ENCODE measurements at regions not wholly inside any gene's neighbourhood (a gene's known extent, or its start where the extent isn't known, plus 50 kb on each side); places are given as distances from the start of the nearest gene placed in this dataset.

GRCh38 chr1:208807446-208808127, 563.4 kb upstream of the PLXNA2 start:
- no peak for DNase-seq

GRCh38 chr1:208808301-208808700, 564.1 kb upstream of the PLXNA2 start:
- DNase-seq, result no peak

- DNase-seq, result no peak
Observed at GRCh38 chr1:208809876-208810275, 565.7 kb upstream of the PLXNA2 start.

GRCh38 chr1:208818770-208819445, 574.7 kb upstream of the PLXNA2 start:
- no peak for DNase-seq

GRCh38 chr1:208820580-208821212, 576.5 kb upstream of the PLXNA2 start:
- DNase-seq, result no peak

- no peak for DNase-seq
Observed at GRCh38 chr1:208821939-208822338, 577.8 kb upstream of the PLXNA2 start.

- no peak for DNase-seq
Observed at GRCh38 chr1:208825300-208825699, 581.1 kb upstream of the PLXNA2 start.

GRCh38 chr1:208829595-208829994, 585.4 kb upstream of the PLXNA2 start:
- DNase-seq, result no peak

- no peak for DNase-seq
Observed at GRCh38 chr1:208834381-208835096, 590.4 kb upstream of the PLXNA2 start.

- DNase-seq, result no peak
Observed at GRCh38 chr1:208835097-208835463, 590.9 kb upstream of the PLXNA2 start.

- DNase-seq, result no peak
Observed at GRCh38 chr1:208835781-208836180, 591.6 kb upstream of the PLXNA2 start.

- no peak for DNase-seq
Observed at GRCh38 chr1:208837242-208837641, 593.1 kb upstream of the PLXNA2 start.

- no peak for DNase-seq
Observed at GRCh38 chr1:208841436-208841835, 597.3 kb upstream of the PLXNA2 start.

GRCh38 chr1:208842451-208842850, 598.3 kb upstream of the PLXNA2 start:
- DNase-seq, result no peak

- no peak for DNase-seq
Observed at GRCh38 chr1:208844158-208844557, 600.0 kb upstream of the PLXNA2 start.

- no peak for DNase-seq
Observed at GRCh38 chr1:208848854-208849253, 604.7 kb upstream of the PLXNA2 start.

- no peak for DNase-seq
Observed at GRCh38 chr1:208850442-208850841, 606.3 kb upstream of the PLXNA2 start.

- DNase-seq, result no peak
Observed at GRCh38 chr1:208851366-208851765, 607.2 kb upstream of the PLXNA2 start.

GRCh38 chr1:208852911-208853310, 608.7 kb upstream of the PLXNA2 start:
- no peak for DNase-seq

- DNase-seq, result no peak
Observed at GRCh38 chr1:208855403-208855802, 611.2 kb upstream of the PLXNA2 start.

- no peak for DNase-seq
Observed at GRCh38 chr1:208857465-208857864, 613.3 kb upstream of the PLXNA2 start.

GRCh38 chr1:208858738-208859137, 614.6 kb upstream of the PLXNA2 start:
- no peak for DNase-seq

GRCh38 chr1:208864366-208864965, 620.3 kb upstream of the PLXNA2 start:
- DNase-seq, result no peak

Data from activated effector memory CD4-positive, alpha-beta T cell treated with Interleukin-2 at 50 U/mL for 16 hours (primary cell).